Progenitor cell of endocrine pancreas (in vitro differentiated cells): ENCODE measurements at regions not wholly inside any gene's neighbourhood (a gene's known extent, or its start where the extent isn't known, plus 50 kb on each side); places are given as distances from the start of the nearest gene placed in this dataset.

Experiments used
- DNase-seq: peaks from one replicate; pipeline ENCODE4 v3.0.0; 2021; ENCODE audit warnings: low spot score; ENCODE audit not compliant: unreplicated experiment
- H3K27ac Mint-ChIP-seq: 2 replicates; pipeline ENCODE4 v1.8.0; 2021; ENCODE audit warnings: mild to moderate bottlenecking, moderate library complexity, mixed read lengths
- H3K27me3 Mint-ChIP-seq: 2 replicates; pipeline ENCODE4 v1.8.0; 2021; ENCODE audit warnings: mixed read lengths
- H3K36me3 Mint-ChIP-seq: 2 replicates; pipeline ENCODE4 v1.8.0; 2022; ENCODE audit warnings: mixed read lengths; ENCODE audit not compliant: insufficient read depth
- H3K4me1 Mint-ChIP-seq: 2 replicates; pipeline ENCODE4 v1.8.0; 2021; ENCODE audit warnings: low read depth, mixed read lengths
- H3K4me3 Mint-ChIP-seq: 2 replicates; pipeline ENCODE4 v1.8.0; 2021; ENCODE audit warnings: low read depth, mild to moderate bottlenecking, moderate library complexity, mixed read lengths
- H3K9me3 Mint-ChIP-seq: 2 replicates; pipeline ENCODE4 v1.8.0; 2021; ENCODE audit warnings: low read depth, mixed read lengths
- CTCF ChIP-seq: fragments of 200-600 bp; sonication (generic); IDR thresholded peaks from one replicate; pipeline ENCODE4 v1.5.0; 2021; ENCODE audit warnings: antibody characterized with exemption, mild to moderate bottlenecking; ENCODE audit not compliant: unreplicated experiment

GRCh38 chrX:9253211-9253610, 211.6 kb upstream of the TBL1X start:
- Mint-ChIP-seq H3K4me1 (no peaks in the 10 kb centered on the region), H3K27me3 (no peaks in the 10 kb centered on the region), H3K9me3 (peaks cover 25% of the 10 kb centered on the region), H3K4me3 (no peak overlapping the region), H3K27ac (no peak overlapping the region), H3K36me3 (no peaks in the 10 kb centered on the region)
- TF ChIP-seq CTCF, result no peak
- no peak for DNase-seq

- Mint-ChIP-seq H3K27me3 (no peaks in the 10 kb centered on the region), H3K36me3 (no peaks in the 10 kb centered on the region), H3K4me1 (no peaks in the 10 kb centered on the region), H3K4me3 (no peak overlapping the region), H3K9me3 (peaks cover 40% of the 10 kb centered on the region), H3K27ac (no peak overlapping the region)
- TF ChIP-seq CTCF, result no peak
- no peak for DNase-seq
Measured at GRCh38 chrX:9257718-9258420, 207.0 kb upstream of the TBL1X start.

- Mint-ChIP-seq H3K36me3 (no peaks in the 10 kb centered on the region), H3K4me3 (no peak overlapping the region)
Measured at GRCh38 chrX:9258421-9259104, 206.3 kb upstream of the TBL1X start.

GRCh38 chrX:9260603-9261002, 204.3 kb upstream of the TBL1X start:
- no peak for TF ChIP-seq CTCF
- no peak for DNase-seq
- no peaks in the 10 kb centered on the region for H3K4me1 Mint-ChIP-seq
- peaks cover 40% of the 10 kb centered on the region for H3K9me3 Mint-ChIP-seq
- H3K4me3 Mint-ChIP-seq, result no peak overlapping the region
- no peaks in the 10 kb centered on the region for H3K27me3 Mint-ChIP-seq
- no peaks in the 10 kb centered on the region for H3K36me3 Mint-ChIP-seq
- H3K27ac Mint-ChIP-seq, result no peak overlapping the region

More at GRCh38 chrX:9258421-9259104, 206.3 kb upstream of the TBL1X start:
- H3K4me1 Mint-ChIP-seq, result no peaks in the 10 kb centered on the region
- no peak overlapping the region for H3K27ac Mint-ChIP-seq
- DNase-seq, result no peak
- H3K9me3 Mint-ChIP-seq, result peaks cover 43% of the 10 kb centered on the region
- no peaks in the 10 kb centered on the region for H3K27me3 Mint-ChIP-seq
- TF ChIP-seq CTCF, result no peak

GRCh38 chrX:9267415-9267814, 197.4 kb upstream of the TBL1X start:
- Mint-ChIP-seq H3K36me3 (no peaks in the 10 kb centered on the region), H3K9me3 (peaks cover 22% of the 10 kb centered on the region), H3K27me3 (no peaks in the 10 kb centered on the region), H3K27ac (no peak overlapping the region), H3K4me1 (no peaks in the 10 kb centered on the region), H3K4me3 (no peak overlapping the region)
- no peak for TF ChIP-seq CTCF
- DNase-seq, result no peak
